GM21528 (cell line): ENCODE measurements at regions not wholly inside any gene's neighbourhood (a gene's known extent, or its start where the extent isn't known, plus 50 kb on each side); places are given as distances from the start of the nearest gene placed in this dataset.

Experiments
- ATAC-seq: cut with Tn5 transposase; IDR thresholded peaks from one replicate; pipeline ENCODE4 v1.9.1; 2021; ENCODE audit warnings: mild to moderate bottlenecking, moderate library complexity; ENCODE audit not compliant: unreplicated experiment, low FRiP score

DNA sequence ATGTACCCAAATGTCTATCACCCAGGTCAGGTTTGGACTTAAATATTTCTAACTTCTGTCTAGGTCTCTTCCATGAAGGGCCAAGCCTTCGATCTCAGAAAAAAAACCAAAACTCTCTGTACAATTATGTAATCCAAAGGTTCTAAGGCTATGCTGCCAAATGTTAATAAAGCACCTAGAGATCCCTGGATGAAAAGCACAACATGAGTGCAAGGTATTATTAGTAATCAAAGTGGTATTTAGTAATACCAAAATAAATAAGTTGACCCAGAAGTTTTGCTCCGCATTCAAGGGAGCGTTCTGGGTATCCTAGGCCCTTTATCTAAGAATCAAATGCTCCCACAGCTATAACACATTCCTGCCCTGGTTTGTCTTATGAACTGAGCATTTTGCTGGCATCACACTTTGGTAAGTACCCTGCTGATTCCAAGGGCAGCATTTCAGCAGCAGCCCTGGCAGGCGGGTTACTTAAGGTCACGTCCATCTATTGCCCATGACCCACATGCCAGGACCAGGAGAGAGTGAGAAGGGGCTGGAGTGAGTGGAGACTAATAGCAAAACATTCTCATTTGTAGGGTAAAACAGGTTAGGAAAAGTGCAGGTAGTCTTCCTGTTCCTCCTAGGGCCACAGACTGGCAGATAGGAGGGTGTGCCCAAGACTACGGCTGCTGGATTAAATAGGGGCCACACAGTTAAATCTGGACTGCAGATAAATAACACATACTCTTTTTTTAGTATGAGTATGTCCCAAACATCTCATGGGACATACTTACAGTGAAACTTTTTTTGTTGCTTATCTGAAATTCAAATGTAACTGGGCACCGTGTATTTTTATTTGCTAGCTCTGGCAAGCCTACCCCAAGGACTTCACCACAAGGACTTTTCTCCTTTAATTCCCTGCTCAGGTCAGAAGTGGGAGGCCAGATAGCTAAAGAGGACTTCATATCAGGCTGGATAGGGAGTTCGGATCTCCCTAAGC is 76.0 kb upstream of the SNRK start:
- ATAC-seq, result no peak

DNA sequence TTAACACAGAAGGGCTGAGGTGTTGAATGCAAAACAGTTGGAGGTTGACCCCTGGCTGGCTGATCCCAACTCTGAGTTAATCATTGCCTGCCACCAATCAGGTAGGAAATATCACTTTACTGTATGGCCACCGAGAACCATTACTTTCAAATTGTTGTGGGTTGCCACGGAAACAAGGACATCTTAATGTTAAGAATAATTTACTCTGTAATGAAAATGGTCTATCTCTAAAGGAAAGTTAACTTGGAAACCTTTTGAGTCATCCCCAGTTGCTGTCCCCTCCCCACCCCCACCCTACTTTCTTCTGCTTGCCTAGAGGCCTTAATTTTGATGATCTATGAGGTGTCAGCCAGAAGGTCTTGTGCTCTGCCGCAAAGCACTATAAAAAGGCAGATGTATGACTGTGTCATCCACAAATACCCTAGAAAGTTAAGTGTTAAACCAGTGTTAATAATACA is 78.7 kb upstream of the SNRK start:
- no peak for ATAC-seq

DNA sequence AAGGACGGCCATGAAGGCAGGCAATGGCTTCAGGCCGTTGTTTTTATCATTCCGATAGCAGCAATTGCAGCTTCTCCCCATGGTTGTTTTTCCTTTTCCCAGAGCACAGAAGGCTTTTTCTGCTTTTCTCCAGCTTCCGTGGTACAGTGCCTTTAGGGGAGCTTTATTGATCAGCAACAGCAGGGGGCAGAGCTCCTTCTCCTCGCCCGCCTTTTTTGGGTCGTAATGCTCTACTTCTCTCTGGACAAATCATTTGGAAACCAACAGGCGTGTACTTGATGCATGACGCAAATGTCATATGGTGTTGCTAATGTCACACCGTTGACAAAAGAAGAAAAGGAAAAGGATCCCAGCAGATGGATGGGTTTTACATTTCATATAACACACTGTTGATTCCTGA is 79.7 kb upstream of the SNRK start:
- no peak for ATAC-seq

DNA sequence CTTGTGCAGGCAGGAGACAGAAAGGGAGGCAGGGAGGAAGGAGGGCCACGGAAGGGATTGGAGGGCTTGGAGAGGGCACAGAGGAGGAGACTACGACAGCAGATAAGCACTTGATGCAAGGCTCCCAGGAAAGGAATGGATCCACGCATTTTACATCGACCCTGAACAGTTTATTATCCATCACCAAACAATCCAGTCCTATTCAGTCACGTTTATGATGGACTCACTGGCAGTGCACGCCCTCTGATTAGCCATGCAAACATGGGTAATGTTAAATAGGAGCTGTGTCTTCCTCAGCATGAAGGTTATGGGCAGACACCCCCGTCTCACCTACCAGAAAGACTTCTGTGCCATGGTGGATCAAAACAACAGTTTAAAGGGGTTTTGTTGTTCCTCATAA is 80.2 kb upstream of the SNRK start:
- ATAC-seq, result no peak

DNA sequence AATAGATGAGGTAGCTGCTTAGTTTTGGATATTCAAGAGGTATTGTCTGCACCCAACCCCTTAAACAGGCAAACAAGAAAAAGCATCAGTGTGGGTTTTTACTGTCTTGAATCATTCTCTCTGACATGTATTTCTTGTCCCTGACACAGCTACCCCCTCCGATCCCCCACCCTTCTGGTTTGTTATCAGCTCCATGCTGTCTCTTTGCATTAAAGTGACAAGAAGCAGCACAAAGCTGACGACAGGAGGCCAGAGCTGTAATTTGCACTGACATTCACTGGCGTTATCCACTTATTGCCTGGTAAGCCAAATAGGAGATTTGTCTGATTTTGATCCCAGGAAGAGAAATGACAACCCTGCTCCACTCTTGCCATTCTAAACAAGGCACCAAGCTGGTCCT is 83.3 kb upstream of the SNRK start:
- no peak for ATAC-seq

DNA sequence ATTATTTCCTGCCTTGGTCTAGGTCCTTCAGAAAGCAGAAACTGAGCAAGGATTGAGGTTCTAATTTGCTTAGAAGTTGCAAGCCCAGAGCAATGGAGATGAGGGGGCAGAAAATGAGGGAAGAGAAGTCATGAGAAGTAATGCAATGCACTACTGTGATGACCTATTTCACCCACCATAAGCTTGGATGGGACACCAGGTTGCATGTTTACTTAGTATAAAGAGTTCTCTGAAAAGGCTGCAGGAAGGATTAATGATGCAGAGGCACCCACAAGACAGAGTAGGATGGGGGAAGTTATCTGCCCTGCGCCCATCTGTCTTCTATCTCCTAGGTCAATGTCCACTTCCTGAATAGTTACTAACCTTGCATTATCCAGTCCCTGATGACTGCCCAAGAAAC is 84.8 kb upstream of the SNRK start:
- ATAC-seq, result no peak

DNA sequence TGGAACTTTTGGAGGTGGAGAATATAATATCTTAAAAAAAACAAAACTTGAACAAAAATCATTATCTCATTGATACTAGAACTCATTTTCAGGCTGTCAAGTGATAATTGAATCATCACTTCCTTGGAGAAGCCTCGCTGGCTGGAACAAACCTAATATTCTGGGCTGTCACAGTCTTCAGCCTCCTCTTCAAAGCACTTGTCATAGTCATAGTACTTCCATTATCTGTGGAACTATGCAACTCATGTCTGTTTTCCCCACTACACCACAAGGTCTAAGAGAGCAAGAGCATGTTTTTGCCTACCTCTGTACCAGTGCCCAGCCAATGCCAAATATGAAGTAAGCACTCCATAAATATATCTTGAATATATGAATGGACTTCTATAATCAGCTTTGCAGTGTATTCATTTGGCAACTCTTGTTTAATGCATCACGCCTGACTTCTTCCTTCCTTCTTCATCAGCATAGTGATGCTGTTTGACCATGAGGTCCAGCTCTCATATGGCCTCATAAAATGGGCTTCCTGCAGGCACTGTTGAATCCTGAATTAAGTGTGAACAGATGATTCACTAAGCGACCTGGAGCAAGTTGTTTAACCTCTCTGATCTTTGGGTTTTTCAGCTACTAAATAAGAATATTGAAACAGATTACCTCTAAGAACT is 86.6 kb upstream of the SNRK start:
- no peak for ATAC-seq

DNA sequence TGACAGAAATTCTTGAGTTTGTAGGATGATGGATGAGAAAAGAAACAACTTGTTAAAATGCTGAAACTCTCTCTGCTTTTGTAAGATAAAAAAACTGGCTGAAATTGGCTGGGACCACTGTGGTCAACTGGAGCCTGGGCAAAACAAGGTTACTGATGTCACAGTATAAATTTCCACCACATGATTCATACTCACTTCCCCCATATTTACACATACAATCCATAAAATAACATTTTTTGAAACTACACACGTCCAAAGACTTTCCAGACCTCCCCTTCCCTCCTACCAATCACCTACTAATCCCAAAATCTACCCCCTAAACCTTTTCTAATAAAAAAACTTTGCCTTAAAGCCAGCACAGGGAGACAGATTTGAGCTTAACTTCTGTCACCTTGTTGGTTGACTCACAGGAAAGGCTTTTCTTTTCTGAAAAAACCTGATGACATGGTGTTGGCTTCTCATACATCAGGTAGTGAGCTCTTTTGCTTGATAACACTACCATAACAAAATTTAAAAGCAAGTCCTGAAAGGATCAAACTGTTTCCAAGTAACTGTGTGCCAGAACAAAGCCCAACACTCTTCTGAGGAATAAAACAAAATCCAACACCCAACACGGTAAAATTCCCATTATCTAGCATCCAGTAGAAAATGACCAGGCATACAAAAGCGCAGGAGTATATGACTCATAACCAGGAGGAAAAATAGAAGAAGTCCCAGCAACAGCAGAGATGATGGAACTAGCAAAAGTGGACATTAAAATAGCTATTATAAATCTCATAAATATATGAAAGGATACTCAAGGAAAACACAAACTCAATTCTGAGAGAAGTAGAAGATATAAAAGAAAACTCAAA is 87.3 kb upstream of the SNRK start:
- no peak for ATAC-seq

DNA sequence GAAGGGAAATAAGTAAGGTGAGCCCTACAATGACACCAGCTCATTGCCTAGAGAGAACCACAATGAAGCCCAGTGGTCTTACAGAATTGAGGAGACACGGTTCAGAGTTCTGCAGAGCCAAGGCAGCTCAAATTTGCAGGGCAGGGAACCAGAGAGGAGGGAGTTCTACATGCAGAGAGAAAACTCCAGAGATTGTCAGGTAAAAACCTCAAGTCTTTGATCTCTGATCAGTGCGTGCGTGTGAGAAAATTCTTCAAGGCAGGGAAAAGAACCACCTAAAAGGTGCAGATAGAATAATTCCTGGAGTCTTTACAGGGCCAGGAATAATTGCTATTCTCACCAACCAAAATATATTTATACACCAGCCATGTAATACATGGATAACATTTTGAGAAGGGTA is 88.0 kb upstream of the SNRK start:
- ATAC-seq, result no peak

DNA sequence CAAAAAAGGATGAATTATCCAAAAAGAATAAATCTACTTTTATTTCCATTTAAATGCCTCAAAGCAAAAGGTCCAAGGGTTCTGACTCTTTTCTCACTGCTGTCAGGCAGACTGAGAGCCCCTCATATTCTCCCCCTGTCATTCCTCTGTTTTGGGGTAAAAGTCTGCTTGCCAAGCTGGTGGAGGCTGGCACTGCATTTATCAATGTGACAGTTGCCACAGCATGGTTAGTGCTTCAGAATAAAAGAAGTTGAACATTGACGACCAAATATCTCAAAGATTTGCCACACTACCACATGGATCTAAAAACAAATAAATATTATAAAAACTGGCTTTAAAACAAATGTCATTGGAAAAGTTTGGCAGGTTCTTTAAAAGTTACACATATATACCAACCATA is 89.2 kb upstream of the SNRK start:
- ATAC-seq, result no peak

DNA sequence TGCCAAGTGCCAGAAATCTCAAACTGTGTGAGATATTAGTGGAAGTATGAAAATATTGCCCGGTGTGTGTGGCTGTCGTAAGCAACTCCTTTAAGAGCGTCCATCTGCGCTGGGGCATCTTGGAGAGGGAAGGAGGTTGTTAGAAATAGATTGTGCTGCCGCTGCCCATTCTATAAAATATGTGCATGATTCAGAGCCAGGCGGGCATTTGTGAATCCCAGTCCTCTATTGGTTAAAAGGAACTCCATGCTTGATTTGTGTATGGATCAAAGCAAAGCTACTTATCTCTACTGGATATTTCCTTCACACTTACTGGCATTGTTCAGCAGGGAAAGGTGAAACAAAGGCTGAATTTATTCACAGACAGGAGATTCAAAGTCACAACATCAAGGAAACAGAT is 89.6 kb upstream of the SNRK start:
- no peak for ATAC-seq

DNA sequence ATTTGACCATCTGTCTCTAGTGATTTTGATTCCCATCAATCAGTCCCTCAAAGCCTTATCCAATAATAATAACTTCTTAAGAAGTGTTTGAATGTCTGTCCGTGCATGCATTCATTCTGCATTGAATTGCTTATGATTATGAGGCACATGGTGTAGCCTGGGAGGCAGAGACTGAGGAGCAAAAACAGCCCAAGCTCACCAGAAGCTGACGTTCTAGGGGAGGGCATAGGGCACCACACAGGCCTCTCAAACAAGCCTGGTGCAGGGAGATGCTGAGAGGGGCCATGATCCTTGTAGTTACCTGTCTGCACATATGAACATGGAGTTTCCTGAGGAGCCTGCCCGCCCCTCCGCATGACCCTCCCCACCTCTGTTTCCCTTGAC is 89.2 kb upstream of the POMGNT2 start:
- no peak for ATAC-seq

DNA sequence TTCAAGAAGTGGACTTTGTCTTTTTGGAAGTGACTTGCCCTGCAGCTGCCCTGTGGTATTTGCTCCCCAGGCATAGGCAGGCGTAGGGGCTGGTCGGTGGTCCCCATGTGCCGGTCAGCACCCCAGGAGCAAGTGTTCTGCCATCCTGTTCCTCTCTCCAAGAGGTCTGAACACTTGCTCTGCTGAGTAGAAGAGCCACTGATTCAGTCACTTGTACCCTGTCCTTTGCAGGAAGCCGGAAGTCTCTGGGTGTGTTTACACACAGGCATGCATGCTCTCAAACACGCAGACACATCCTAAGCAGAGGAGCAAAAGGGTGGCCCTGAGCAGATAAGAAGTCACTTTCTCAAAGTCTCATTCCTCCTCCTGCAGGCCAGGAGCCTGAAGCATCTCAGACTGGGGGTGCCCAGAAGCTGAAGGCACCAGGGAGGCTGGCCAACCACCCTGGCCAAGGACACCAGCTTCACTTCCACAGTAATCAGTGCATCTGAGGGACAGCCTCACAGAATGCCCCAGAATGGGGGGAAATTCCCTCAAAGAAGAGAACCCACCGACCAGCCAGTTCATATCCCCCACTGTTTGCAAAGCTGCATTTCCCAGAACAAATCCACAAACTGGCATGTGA is 88.7 kb upstream of the POMGNT2 start:
- ATAC-seq, result no peak

DNA sequence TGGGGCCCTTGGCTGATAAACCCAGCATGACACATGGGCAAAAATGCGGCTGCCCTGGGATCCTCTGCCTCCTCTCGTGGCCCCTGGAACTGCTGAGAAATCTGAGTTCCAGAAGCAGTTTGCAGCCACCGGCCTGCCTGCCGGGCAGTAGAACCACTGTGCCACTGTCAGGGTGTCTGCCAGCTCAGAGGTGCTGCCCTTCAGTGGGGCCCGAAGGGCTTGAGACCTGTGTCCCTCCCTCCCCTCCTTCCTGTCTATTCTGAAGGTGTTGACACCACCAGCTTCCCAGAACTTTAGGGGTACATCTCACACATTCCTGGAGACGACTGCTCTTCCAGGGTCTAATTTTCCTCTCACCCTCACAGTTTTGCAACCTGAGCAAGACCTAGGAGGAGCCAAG is 88.2 kb upstream of the POMGNT2 start:
- ATAC-seq, result no peak

DNA sequence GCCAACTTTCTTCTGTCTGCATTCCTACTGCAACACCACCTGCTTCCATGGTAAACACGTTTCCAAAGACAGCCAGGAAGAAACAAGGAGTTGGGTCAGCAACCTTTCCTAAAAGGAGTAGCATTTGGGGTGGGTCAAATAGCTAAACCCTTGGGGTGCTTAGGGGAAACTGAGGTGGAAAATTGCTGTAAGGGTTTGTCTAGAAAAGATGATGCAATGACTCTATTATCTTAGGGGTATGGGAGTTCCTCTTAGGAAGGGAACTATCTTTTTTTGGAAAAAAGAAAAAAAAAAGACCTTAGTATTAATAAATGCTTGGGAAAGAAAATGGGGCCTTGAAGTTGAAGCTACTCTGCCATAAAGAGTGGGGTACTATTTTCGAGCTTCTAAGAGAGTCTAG is 86.1 kb upstream of the POMGNT2 start:
- no peak for ATAC-seq

DNA sequence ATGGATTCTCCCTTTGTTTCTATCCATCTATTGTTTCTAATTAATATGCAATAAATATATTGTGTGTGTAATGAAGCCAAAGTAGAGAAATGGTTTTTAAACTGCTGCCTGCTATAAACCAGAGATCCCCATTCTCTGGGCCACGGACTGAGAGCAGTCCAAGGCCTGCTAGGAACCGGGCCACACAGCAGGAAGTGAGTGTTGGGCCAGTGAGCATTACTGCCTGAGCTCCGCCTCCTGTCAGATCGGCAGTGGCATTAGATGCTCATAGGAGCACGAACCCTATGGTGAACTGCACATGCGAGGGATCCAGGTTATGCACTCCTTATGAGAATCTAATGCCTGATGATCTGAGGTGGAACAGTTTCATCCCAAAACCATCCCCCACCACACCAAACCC is 85.2 kb upstream of the POMGNT2 start:
- no peak for ATAC-seq

DNA sequence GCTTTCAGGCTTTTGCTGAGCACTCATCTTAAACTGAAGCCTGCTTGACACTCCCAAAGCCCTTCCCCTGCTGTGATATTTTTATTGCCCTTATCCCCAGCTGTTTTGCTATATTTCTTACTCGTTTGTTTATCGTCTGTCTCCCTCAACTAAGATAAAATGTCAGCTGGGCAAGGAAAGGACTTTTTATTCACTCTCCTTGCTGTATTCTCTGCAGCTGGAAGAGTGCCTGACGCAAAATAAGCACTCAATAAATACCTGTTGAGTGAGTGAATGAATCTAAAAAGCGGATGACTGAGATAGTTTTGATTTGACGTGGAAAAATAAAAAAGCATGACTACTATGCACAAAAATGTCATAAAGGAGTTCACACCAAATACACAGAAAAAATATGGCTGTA is 84.8 kb upstream of the POMGNT2 start:
- no peak for ATAC-seq

DNA sequence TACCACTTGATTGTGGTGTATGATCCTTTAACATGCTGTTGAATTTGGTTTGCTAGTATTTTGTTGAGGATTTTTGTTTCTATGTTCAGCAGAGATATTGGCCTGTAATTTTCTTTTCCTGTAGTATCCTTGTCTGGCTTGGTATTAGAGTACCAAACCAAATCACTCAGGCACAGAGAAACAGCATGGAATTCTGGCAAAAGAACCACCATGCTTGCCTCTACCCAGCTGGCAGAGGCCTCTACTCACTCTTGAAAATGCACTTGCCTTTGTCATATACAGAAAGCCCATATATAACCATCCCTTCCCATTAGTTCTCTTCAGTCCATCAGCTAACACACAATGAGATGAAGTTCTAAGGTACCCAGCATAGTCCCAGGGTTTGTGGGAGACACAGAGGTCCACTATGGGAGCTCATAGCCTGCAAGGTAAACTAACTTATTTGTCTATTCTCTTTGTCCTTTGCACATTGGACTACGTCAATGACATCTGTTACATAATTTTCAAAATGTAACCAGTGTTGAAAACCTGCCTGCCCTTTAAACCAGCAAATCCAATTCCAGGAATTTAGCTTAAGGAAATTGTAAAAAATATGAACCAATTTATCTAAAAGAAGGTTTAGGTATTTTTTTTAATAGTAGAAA is 82.1 kb upstream of the POMGNT2 start:
- no peak for ATAC-seq

DNA sequence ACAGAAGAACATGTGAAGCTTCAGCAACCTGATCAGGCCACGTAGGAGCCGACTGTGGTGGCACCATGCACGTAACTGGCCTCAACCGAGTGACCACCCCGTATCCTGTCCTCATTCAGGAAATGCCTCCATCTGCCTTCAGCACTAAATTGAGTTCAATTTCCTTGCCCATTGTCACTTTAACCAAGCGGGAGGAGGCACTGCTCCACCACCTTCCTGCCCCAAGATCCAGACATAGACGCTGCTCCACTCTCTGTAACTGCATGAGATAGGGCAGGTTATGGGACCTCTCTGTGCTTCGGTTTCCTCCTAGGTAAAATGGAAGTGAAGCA is 80.1 kb upstream of the POMGNT2 start:
- ATAC-seq, result no peak

DNA sequence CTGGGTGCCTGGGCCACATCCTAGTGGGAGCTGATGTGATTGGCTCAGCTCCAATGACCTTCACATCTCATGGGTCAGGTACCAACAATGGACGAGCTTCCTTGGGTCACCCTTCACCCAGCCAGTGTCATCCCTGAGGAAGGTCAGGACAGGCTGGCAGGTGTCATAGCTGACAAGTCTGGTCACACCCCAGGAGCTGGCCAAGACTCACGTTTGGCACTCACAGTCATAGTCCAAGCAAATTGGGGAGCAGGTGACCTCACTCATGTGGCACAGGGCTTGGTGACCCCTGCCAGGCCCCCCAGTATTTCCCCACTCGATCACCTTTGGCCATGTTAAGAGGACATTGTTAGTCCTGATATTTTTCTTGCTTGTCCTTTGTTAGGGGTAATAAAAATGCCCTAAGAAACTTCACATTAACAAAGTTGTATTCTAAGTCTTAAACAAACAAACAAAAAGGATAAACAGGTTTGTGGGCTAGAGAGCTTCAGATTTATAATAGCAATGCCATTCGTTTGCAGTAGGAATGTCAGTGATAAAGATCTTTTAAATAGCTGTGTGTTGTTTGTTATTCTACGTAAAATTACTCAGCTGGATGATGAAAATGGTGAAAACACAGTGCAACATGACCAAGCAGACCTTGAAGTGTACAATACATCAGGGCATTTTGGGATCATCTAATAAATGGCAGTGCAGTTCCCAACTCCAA is 79.5 kb upstream of the POMGNT2 start:
- no peak for ATAC-seq
